ENCODE measurements at regions not wholly inside any gene's neighbourhood (a gene's known extent, or its start where the extent isn't known, plus 50 kb on each side); places are given as distances from the start of the nearest gene placed in this dataset.
"Not testable (repeated sequence)": the region's sequence is repeated elsewhere in the genome, so short reads cannot be mapped to it uniquely, and the experiment has no call there.

DNA sequence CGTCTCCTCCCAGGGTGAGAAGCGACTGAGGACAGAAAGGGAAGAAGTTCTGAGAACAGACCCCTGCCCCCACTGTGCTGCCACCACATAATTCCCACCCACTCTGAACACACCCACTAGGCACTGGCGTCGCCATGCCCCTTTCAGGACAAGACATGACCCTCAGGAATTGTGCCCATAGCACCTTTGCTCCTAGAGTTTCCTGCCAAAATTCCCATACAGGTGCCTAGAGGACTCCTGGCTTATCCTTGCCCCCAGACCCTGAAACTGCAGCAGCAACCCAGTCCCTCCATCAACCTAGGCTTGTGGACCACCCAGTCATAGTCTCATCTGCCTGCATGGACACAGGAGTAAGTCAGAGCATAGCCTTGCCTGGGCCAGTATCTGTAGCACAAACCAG lies 157.7 kb upstream of the ZNF267 start:
- ChIA-PET POLR2A (no interaction called here), CTCF (no interaction called here)
- TF ChIP-seq FOXA1 (IDR thresholded peaks at IDR 0.05), result no peak
- TF ChIP-seq ARNT (IDR thresholded peaks at IDR 0.05), result no peak
- TF ChIP-seq SP1 (IDR thresholded peaks at IDR 0.05), result no peak
- no peak for TF ChIP-seq BHLHE40 (IDR thresholded peaks at IDR 0.05; ENCODE audit: borderline replicate concordance)
- no peak for TF ChIP-seq FOXM1 (IDR thresholded peaks at IDR 0.05; ENCODE audit: borderline replicate concordance)
- TF ChIP-seq HDGF (IDR thresholded peaks at IDR 0.05; ENCODE audit: borderline replicate concordance), result no peak
- no peak for TF ChIP-seq ZNF384 (IDR thresholded peaks at IDR 0.05)
- TF ChIP-seq TARDBP (IDR thresholded peaks at IDR 0.05), result no peak
- TF ChIP-seq SUZ12 (IDR thresholded peaks at IDR 0.05), result no peak
- TF ChIP-seq LEF1 (IDR thresholded peaks at IDR 0.05; ENCODE audit: borderline replicate concordance), result no peak
- TF ChIP-seq FOXK2 (IDR thresholded peaks at IDR 0.05), result no peak
- no peak for TF ChIP-seq NFRKB (IDR thresholded peaks at IDR 0.05)
- TF ChIP-seq, protein P1, sequence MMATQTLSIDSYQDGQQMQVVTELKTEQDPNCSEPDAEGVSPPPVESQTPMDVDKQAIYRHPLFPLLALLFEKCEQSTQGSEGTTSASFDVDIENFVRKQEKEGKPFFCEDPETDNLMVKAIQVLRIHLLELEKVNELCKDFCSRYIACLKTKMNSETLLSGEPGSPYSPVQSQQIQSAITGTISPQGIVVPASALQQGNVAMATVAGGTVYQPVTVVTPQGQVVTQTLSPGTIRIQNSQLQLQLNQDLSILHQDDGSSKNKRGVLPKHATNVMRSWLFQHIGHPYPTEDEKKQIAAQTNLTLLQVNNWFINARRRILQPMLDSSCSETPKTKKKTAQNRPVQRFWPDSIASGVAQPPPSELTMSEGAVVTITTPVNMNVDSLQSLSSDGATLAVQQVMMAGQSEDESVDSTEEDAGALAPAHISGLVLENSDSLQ (IDR thresholded peaks at IDR 0.05), result no peak
- TF ChIP-seq CTBP1 (IDR thresholded peaks at IDR 0.05; ENCODE audit: borderline replicate concordance), result no peak
- no peak for DNase-seq (ENCODE audit: extremely low spot score)

DNA sequence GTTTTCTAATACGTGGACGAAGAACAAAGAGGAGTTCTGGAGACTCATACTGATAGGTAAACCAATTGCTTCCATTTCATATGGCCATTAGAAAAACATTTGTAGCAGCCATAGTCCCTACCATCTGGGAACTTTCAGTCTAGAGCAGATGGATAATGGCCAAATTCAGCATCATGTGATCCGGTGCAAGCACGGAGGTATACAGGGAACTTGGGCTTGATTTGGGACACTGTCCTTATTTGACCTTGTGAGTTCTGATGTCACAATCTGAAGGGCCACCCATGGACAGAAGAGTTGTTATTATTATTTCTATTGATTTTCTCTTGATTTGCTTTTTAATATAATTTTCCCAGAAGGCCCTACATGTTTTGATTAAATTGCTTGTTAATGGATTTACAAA lies 154.6 kb upstream of the ZNF267 start:
- no peak for TF ChIP-seq SUZ12 (IDR thresholded peaks at IDR 0.05)
- DNase-seq (ENCODE audit: extremely low spot score), result no peak
- CTCF ChIA-PET, result no interaction called here
- POLR2A ChIA-PET, result no interaction called here

DNA sequence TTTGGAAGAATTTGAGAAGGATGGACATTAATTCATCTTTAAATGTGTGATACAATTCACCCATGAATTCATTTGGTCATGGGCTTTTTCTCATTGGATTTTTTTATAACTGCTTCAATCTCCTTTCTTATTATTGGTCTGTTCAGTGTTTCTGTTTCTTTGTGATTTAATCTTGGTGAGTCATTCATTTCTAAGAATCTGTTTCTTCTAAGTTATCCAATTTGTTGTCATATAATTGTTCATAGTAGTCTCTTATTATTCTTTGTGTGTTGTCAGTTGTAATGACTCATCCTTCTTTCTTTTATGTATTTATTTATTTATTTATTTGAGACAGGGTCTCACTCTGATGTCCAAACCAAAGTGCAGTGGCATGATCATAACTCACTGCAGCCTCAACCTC lies 146.1 kb upstream of the ZNF267 start:
- ChIA-PET POLR2A (no interaction called here), CTCF (no interaction called here)
- TF ChIP-seq BHLHE40 (IDR thresholded peaks at IDR 0.05; ENCODE audit: borderline replicate concordance) (no peak), HDGF (IDR thresholded peaks at IDR 0.05; ENCODE audit: borderline replicate concordance) (no peak), ARNT (IDR thresholded peaks at IDR 0.05) (no peak), NFRKB (IDR thresholded peaks at IDR 0.05) (no peak), SUZ12 (IDR thresholded peaks at IDR 0.05) (no peak), SP1 (IDR thresholded peaks at IDR 0.05) (no peak)
- DNase-seq (ENCODE audit: extremely low spot score), result no peak

DNA sequence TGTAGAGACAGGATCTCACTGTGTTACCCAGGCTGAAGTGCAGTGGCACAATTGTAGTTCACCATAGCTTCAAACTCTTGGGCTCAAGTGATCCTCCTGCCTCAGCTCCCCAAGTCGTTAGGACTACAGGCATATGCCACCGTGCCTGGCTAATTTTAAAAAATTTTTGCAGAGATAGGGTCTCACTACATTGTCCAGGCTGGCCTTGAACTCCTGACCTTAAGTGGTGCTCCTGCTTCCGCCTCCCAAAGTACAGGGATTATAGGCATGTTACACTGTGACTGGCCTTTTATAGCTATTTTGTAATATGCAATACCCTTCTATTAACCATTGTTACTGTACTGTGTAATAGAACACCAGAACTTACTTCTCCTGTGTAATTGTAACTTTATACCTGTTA lies 139.3 kb upstream of the ZNF267 start:
- ChIA-PET POLR2A (no interaction called here), CTCF (no interaction called here)
- no peak for DNase-seq (ENCODE audit: extremely low spot score)
- TF ChIP-seq FOXA1 (IDR thresholded peaks at IDR 0.05) (no peak), BHLHE40 (IDR thresholded peaks at IDR 0.05; ENCODE audit: borderline replicate concordance) (no peak), SUZ12 (IDR thresholded peaks at IDR 0.05) (no peak), ZNF384 (IDR thresholded peaks at IDR 0.05) (no peak), ELF4 (IDR thresholded peaks at IDR 0.05) (no peak), NFRKB (IDR thresholded peaks at IDR 0.05) (no peak), CTBP1 (IDR thresholded peaks at IDR 0.05; ENCODE audit: borderline replicate concordance) (no peak), ARNT (IDR thresholded peaks at IDR 0.05) (no peak), LEF1 (IDR thresholded peaks at IDR 0.05; ENCODE audit: borderline replicate concordance) (no peak), FOXK2 (IDR thresholded peaks at IDR 0.05) (no peak), L3MBTL2 (conservative IDR thresholded peaks at IDR 0.05) (no peak), SP1 (IDR thresholded peaks at IDR 0.05) (no peak), TARDBP (IDR thresholded peaks at IDR 0.05) (no peak)
- TF ChIP-seq, protein P1 (IDR thresholded peaks at IDR 0.05), result no peak

DNA sequence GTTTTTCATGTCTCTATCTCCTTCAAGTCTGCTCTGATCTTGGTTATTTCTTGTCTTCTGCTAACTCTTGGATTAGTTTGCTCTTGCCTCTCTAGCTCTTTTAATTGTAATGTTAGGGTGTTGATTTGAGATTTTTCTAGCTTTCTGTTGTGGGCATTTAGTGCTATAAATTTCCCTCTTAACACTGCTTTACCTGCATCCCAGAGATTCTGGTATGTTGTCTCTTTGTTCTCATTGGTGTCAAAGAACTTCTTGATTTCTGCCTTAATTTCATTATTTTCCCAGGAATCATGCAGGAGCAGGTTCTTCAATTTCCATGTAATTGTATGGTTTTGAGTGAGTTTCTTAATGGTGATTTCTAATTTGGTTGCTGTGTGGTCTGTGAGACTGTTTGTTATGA lies 128.5 kb upstream of the ZNF267 start:
- CTCF ChIA-PET; DNase-seq (ENCODE audit: extremely low spot score); POLR2A ChIA-PET: not testable (repeated sequence)

DNA sequence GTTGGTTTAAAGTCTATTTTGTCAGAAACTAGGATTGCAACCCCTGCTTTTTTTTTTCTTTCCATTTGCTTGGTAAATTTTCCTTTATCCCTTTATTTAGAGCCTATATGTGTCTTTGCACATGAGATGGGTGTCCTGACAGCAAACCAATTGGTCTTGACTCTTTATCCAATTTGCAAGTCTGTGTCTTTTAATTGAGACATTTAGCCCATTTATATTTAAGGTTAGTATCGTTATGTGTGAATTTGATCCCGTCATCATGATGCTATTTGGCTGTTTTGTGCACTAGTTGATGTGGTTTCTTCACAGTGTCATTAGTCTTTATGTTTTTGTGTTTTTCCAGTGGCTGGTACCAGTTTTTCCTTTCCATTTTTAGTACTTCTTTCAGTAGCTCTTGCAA lies 127.7 kb upstream of the ZNF267 start:
- ChIA-PET CTCF (no interaction called here), POLR2A (no interaction called here)
- DNase-seq (ENCODE audit: extremely low spot score), result no peak
- TF ChIP-seq FOXK2 (IDR thresholded peaks at IDR 0.05), result no peak
- TF ChIP-seq SUZ12 (IDR thresholded peaks at IDR 0.05), result no peak
- TF ChIP-seq BHLHE40 (IDR thresholded peaks at IDR 0.05; ENCODE audit: borderline replicate concordance), result no peak
- TF ChIP-seq CTBP1 (IDR thresholded peaks at IDR 0.05; ENCODE audit: borderline replicate concordance), result no peak
- no peak for TF ChIP-seq ZNF384 (IDR thresholded peaks at IDR 0.05)
- TF ChIP-seq FOXA1 (IDR thresholded peaks at IDR 0.05), result no peak
- TF ChIP-seq ELF4 (IDR thresholded peaks at IDR 0.05), result no peak
- TF ChIP-seq L3MBTL2 (conservative IDR thresholded peaks at IDR 0.05), result no peak
- no peak for TF ChIP-seq SP1 (IDR thresholded peaks at IDR 0.05)
- TF ChIP-seq, protein P1 (IDR thresholded peaks at IDR 0.05), result no peak
- TF ChIP-seq FOXM1 (IDR thresholded peaks at IDR 0.05; ENCODE audit: borderline replicate concordance), result no peak
- TF ChIP-seq LEF1 (IDR thresholded peaks at IDR 0.05; ENCODE audit: borderline replicate concordance), result no peak

DNA sequence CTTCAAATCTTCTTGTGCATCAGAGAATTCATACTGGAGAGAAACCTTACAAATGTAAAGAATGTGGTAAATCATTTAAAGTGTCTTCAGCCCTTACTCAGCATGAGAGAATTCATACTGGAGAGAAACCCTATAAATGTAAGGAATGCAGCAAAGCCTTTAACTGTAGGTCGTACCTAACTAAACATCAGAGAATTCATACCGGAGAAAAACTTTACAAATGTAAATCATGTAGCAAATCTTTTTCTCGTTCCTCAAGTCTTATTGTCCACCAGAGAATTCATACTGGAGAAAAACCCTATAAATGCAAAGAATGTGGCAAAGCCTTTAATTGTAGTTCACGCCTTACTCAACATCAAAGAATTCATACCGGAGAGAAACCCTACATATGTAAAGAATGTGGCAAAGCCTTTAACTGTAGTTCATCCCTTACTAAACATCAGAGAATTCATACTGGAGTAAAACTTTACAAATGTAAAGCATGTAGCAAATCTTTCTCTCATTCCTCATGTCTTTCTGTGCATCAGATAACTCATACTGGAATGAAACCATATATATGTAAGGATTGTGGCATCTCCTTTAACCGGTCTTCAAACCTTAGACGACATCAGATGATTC lies 118.5 kb upstream of the ZNF267 start:
- no peak for TF ChIP-seq ELF4 (IDR thresholded peaks at IDR 0.05)
- no peak for TF ChIP-seq LEF1 (IDR thresholded peaks at IDR 0.05; ENCODE audit: borderline replicate concordance)
- TF ChIP-seq SP1 (IDR thresholded peaks at IDR 0.05), result no peak
- TF ChIP-seq HDGF (IDR thresholded peaks at IDR 0.05; ENCODE audit: borderline replicate concordance), result no peak
- TF ChIP-seq FOXM1 (IDR thresholded peaks at IDR 0.05; ENCODE audit: borderline replicate concordance), result no peak
- no peak for TF ChIP-seq BHLHE40 (IDR thresholded peaks at IDR 0.05; ENCODE audit: borderline replicate concordance)
- TF ChIP-seq NFRKB (IDR thresholded peaks at IDR 0.05), result no peak
- no peak for TF ChIP-seq CTBP1 (IDR thresholded peaks at IDR 0.05; ENCODE audit: borderline replicate concordance)
- no peak for TF ChIP-seq ARNT (IDR thresholded peaks at IDR 0.05)
- no peak for TF ChIP-seq FOXK2 (IDR thresholded peaks at IDR 0.05)
- TF ChIP-seq, protein P1 (IDR thresholded peaks at IDR 0.05), result no peak
- no peak for TF ChIP-seq L3MBTL2 (conservative IDR thresholded peaks at IDR 0.05)
- no peak for TF ChIP-seq TARDBP (IDR thresholded peaks at IDR 0.05)
- no peak for TF ChIP-seq ZNF384 (IDR thresholded peaks at IDR 0.05)
- TF ChIP-seq FOXA1 (IDR thresholded peaks at IDR 0.05), result no peak
- no peak for TF ChIP-seq SUZ12 (IDR thresholded peaks at IDR 0.05)
- POLR2A ChIA-PET, result no interaction called here
- no peak for DNase-seq (ENCODE audit: extremely low spot score)
- CTCF ChIA-PET, result no interaction called here
